Neural crest cell (in vitro differentiated cells): ENCODE measurements at regions not wholly inside any gene's neighbourhood (a gene's known extent, or its start where the extent isn't known, plus 50 kb on each side); places are given as distances from the start of the nearest gene placed in this dataset.

Experiments used
- DNase-seq: peaks from one replicate; pipeline ENCODE4 v3.0.0; 2021; ENCODE audit warnings: low read depth, mixed read lengths, low spot score
- H3K27ac Mint-ChIP-seq: one replicate; pipeline ENCODE4 v1.8.0; 2021; ENCODE audit warnings: mild to moderate bottlenecking, mixed read lengths; ENCODE audit not compliant: unreplicated experiment
- H3K27me3 Mint-ChIP-seq: 2 replicates; pipeline ENCODE4 v1.8.0; 2021; ENCODE audit warnings: low read depth, mild to moderate bottlenecking, mixed read lengths
- H3K36me3 Mint-ChIP-seq: 2 replicates; pipeline ENCODE4 v1.8.0; 2021; ENCODE audit warnings: low read depth, mild to moderate bottlenecking, mixed read lengths
- H3K4me1 Mint-ChIP-seq: 2 replicates; pipeline ENCODE4 v1.8.0; 2021; ENCODE audit warnings: mixed read lengths
- H3K4me3 Mint-ChIP-seq: one replicate; pipeline ENCODE4 v1.8.0; 2021; ENCODE audit warnings: mild to moderate bottlenecking, mixed read lengths
- H3K9me3 Mint-ChIP-seq: 2 replicates; pipeline ENCODE4 v1.8.0; 2021; ENCODE audit warnings: mixed read lengths
- TF ChIP-seq, protein P1 (sequence below): fragments of 200-600 bp; sonication (generic); conservative IDR thresholded peaks from 2 replicates; pipeline ENCODE4 v1.5.0; 2021; ENCODE audit warnings: antibody characterized with exemption, mild to moderate bottlenecking

DNA sequence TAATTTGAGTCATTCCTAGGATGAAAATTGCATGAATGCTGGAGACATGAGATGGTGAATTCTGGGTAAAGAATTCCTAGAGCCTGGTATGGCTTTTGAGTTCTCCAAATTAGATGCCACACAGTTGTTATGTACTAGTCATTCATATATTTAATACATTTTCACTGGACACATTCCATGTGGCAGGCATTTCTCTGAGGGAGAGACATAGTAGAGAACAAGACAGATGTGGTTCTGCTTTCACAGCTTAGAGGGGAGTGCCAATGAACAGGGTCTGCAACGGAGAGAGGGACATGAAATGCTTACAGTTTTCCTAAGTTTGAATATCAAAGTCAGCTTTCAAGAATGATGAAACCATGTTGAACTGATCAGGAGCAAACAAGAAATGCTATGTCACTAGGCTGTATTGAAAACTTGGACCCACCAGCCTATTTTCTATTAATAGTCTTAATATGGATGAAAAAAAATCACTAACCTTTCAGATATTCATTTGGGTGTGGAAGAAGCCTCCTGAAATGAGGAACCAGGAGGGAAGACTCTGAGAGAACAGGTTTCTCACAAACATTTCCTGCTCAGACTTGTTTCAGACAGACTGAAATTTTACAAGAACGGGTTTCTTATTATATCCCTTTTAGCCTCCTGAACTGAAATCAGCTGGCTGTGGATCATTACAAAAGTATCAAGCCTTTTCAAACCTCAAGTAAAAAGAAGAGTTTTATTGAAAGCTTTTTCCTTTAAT is 276.0 kb upstream of the TET2 start:
- no peaks in the 10 kb centered on the region for H3K9me3 Mint-ChIP-seq
- no peaks in the 10 kb centered on the region for H3K4me1 Mint-ChIP-seq
- no peaks in the 10 kb centered on the region for H3K36me3 Mint-ChIP-seq
- H3K27ac Mint-ChIP-seq, result no peak overlapping the region
- no peak for DNase-seq
- no peak overlapping the region for H3K4me3 Mint-ChIP-seq
- no peaks in the 10 kb centered on the region for H3K27me3 Mint-ChIP-seq
- TF ChIP-seq, protein P1, sequence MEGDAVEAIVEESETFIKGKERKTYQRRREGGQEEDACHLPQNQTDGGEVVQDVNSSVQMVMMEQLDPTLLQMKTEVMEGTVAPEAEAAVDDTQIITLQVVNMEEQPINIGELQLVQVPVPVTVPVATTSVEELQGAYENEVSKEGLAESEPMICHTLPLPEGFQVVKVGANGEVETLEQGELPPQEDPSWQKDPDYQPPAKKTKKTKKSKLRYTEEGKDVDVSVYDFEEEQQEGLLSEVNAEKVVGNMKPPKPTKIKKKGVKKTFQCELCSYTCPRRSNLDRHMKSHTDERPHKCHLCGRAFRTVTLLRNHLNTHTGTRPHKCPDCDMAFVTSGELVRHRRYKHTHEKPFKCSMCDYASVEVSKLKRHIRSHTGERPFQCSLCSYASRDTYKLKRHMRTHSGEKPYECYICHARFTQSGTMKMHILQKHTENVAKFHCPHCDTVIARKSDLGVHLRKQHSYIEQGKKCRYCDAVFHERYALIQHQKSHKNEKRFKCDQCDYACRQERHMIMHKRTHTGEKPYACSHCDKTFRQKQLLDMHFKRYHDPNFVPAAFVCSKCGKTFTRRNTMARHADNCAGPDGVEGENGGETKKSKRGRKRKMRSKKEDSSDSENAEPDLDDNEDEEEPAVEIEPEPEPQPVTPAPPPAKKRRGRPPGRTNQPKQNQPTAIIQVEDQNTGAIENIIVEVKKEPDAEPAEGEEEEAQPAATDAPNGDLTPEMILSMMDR, result no peak

DNA sequence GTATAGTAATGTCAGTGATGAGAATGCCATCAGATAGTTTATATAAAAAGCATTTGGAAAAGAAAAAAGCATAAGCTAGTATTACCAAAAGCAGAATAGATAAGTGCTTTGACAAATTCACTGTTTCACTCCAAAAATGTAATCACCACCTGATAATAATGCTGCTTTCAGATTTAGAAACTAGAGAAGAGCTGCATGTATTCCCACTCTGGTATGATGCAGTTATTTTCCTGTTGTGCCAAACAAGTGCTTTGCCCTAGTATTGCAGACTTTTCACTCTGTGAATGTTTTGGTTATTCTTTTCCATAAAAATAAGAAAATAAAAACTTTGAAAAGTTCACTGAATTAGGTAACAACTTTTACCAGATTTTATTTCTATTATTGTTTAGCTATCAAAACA is 267.7 kb upstream of the TET2 start:
- Mint-ChIP-seq H3K36me3 (no peaks in the 10 kb centered on the region), H3K27ac (no peak overlapping the region), H3K4me1 (no peaks in the 10 kb centered on the region), H3K27me3 (no peaks in the 10 kb centered on the region), H3K4me3 (no peak overlapping the region), H3K9me3 (no peaks in the 10 kb centered on the region)
- TF ChIP-seq, protein P1, result no peak
- no peak for DNase-seq

DNA sequence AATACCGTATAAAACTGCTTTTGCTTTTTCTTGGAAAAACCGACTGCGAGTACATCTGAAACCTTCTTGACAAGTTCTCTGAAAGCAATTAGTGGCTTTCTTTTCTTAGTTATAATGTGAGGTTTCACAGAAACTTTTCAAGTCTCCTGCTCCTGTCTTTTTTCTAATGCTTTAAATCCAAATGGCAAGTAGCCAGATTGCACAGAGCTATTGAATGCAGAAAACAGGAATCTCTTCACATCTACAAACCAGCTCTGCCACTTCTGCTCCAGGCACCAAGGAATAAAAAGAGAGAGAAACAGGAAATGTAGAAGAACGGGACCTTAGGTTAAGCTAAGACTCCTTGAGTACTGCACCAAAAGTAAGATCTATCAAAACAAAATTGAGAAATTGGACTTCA is 267.3 kb upstream of the TET2 start:
- H3K4me1 Mint-ChIP-seq, result no peaks in the 10 kb centered on the region
- DNase-seq, result no peak
- no peaks in the 10 kb centered on the region for H3K36me3 Mint-ChIP-seq
- no peak overlapping the region for H3K4me3 Mint-ChIP-seq
- TF ChIP-seq, protein P1, result no peak
- H3K27me3 Mint-ChIP-seq, result no peaks in the 10 kb centered on the region
- H3K9me3 Mint-ChIP-seq, result no peaks in the 10 kb centered on the region
- H3K27ac Mint-ChIP-seq, result no peak overlapping the region

DNA sequence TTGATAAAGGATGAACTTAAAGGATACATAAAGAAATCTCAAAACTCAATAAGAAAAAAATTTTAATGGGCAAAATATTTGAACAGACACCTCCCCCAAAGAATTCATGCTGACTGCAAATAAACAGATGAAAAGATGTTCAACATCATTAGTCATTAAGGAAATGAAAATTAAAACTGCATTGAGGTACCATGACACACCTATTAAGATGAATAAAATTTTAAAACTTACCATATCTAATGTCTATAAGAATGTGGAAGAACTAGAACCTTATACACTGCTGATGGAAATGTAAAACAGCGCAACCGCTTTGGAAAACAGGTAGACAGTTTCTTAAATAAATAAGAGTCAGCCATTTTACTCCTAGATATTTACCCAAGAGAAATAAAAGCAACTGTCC is 266.8 kb upstream of the TET2 start:
- Mint-ChIP-seq H3K4me3 (no peak overlapping the region), H3K27ac (no peak overlapping the region), H3K36me3 (no peaks in the 10 kb centered on the region), H3K4me1 (no peaks in the 10 kb centered on the region), H3K27me3 (no peaks in the 10 kb centered on the region), H3K9me3 (no peaks in the 10 kb centered on the region)
- TF ChIP-seq, protein P1, result no peak
- no peak for DNase-seq

DNA sequence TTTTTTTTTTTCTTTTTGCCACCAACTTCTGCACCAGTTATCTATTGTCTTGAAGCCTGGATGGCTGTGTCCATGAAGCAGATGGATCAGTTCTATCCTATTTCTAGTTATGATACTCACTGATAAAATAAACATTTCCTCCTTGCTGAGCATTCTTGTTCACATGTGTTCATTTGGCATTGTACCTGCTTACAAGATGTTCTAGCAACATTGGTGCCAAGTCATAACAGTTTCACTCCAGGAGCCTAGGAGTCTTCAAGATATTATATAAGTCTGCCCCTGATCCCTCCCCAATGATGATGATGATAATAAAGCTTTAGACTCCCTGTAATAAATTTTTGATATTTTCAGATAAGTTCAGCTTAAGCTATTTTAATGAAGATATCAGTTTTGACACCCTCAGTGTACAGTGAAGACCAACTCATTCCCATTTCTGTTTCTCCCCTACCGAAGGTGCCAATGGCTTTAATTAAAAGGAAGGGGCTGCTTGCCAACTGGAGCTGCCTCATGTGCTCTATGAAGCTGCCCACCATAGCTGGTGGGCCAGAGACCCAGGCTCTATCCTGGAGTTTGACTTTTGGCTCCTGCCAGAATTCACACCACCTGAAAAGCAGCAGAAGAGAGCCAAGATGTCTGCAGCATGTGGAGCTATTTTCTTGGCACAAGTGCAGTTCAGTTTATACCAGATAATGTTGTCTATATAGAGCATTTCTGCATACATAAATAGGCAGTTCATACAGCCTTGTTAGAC is 265.4 kb upstream of the TET2 start:
- Mint-ChIP-seq H3K9me3 (no peaks in the 10 kb centered on the region), H3K27ac (no peak overlapping the region), H3K36me3 (no peaks in the 10 kb centered on the region), H3K27me3 (no peaks in the 10 kb centered on the region), H3K4me1 (no peaks in the 10 kb centered on the region), H3K4me3 (no peak overlapping the region)
- TF ChIP-seq, protein P1, result no peak
- no peak for DNase-seq
